ENCODE measurements at regions not wholly inside any gene's neighbourhood (a gene's known extent, or its start where the extent isn't known, plus 50 kb on each side); places are given as distances from the start of the nearest gene placed in this dataset.

DNA sequence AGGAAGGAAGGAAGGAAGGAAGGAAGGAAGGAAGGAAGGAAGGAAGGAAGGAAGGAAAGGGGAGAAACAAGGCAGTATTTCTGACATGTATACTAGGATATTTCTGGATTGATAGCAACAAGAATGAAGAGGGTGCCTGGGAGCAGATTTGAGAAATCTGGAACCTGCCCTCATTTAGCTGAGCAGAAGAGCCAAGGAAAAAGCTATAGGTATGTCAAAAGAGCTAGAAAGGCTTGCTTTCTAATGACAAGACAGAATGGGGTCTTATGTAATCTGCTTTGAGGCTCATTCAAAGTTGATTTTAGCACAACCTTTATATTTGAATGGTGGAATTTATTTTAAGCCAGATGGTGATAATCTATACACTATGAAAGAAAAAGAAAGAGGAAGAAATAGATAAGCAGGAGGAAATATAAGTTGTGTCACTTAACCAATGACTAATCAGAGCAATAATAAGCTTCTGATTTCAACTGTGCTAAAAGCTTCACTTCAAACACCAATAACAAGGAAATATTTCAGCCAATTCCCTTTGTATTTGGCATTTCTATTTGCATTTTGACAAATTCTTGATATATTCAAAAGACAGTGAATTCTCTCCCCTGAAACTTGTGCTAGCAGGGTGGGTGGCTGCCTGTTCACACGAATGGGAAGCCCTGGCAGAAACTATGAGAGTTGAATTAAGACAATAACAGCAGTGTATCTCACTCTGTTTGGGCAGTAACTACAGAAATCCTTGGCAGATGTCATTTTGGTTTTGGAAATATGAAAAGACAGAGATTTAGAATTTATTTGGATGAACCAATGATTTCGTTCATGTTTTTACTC is 76.3 kb upstream of the FLRT2 start:
- DNase-seq (ENCODE audit: low spot score): no peak
- TF ChIP-seq, protein P1, sequence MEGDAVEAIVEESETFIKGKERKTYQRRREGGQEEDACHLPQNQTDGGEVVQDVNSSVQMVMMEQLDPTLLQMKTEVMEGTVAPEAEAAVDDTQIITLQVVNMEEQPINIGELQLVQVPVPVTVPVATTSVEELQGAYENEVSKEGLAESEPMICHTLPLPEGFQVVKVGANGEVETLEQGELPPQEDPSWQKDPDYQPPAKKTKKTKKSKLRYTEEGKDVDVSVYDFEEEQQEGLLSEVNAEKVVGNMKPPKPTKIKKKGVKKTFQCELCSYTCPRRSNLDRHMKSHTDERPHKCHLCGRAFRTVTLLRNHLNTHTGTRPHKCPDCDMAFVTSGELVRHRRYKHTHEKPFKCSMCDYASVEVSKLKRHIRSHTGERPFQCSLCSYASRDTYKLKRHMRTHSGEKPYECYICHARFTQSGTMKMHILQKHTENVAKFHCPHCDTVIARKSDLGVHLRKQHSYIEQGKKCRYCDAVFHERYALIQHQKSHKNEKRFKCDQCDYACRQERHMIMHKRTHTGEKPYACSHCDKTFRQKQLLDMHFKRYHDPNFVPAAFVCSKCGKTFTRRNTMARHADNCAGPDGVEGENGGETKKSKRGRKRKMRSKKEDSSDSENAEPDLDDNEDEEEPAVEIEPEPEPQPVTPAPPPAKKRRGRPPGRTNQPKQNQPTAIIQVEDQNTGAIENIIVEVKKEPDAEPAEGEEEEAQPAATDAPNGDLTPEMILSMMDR (IDR thresholded peaks at IDR 0.05; ENCODE audit: borderline replicate concordance, control extremely low read depth, extremely low read depth, insufficient read depth, missing control alignments): no peak
- in situ Hi-C loops (cut with MboI; ENCODE audit: low sequenced_read_pairs, unreplicated experiment): no loop called here

DNA sequence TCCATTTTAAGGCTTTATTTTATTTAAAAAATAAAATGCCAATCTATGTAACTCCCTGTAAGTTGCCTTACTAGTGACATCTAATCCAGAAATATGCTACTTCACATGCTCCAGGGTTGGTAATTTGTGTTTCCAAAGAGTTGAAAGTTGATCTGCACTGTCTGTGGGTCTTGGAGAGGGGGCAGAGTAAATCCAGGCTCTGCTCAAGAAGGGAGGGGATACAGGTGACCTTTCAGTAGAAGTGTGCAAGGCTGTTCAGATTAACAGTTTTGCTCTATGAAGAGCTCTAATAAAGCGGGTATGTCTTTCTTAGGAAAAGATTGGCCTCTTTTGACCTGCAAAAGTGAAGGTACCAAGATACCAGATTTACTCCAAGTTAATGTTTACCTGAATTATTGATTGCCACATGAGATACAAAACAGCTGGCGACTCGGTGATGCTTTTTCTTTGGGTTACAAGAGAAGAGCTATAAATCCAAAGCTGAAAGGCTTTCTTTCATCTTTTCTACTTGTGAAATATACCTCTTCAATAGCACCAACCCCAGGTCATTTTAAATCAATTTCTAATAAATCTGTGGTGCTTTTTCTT is 75.6 kb upstream of the FLRT2 start:
- TF ChIP-seq, protein P1 (IDR thresholded peaks at IDR 0.05; ENCODE audit: borderline replicate concordance, control extremely low read depth, extremely low read depth, insufficient read depth, missing control alignments): no peak
- no peak for DNase-seq (ENCODE audit: low spot score)
- in situ Hi-C loops (cut with MboI; ENCODE audit: low sequenced_read_pairs, unreplicated experiment): no loop called here

DNA sequence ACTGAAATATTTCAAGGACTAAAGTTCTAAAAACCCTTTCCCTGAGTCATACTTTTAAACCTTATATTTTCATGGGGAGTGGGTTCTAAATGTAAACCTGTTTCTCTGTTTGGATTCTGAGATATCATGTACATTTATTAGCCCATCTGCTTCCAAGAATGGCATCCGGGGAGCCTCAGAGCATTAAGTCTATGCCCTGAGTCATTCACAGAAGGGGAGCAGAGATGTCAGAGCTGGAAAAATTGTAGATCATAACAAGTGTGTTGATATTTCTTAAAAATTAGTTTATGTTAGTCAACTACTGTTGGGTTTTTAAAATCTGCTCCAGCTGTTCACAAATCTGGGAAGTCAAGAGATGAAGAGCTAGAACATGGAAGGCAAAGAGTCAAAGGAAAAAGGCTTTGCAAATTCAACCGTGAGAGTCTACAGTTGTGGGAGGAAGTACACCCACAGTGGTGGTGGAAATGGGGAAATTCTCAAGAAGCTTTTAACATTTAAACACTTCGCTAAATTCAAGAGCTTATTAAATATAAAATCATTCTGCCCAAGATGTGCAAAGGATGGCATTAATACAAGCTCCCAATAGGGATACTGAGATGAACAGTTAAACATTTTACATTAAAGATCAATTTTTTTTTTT is 70.5 kb upstream of the FLRT2 start:
- DNase-seq (ENCODE audit: low spot score): no peak
- TF ChIP-seq, protein P1 (IDR thresholded peaks at IDR 0.05; ENCODE audit: borderline replicate concordance, control extremely low read depth, extremely low read depth, insufficient read depth, missing control alignments): no peak
- in situ Hi-C loops (cut with MboI; ENCODE audit: low sequenced_read_pairs, unreplicated experiment): no loop called here

DNA sequence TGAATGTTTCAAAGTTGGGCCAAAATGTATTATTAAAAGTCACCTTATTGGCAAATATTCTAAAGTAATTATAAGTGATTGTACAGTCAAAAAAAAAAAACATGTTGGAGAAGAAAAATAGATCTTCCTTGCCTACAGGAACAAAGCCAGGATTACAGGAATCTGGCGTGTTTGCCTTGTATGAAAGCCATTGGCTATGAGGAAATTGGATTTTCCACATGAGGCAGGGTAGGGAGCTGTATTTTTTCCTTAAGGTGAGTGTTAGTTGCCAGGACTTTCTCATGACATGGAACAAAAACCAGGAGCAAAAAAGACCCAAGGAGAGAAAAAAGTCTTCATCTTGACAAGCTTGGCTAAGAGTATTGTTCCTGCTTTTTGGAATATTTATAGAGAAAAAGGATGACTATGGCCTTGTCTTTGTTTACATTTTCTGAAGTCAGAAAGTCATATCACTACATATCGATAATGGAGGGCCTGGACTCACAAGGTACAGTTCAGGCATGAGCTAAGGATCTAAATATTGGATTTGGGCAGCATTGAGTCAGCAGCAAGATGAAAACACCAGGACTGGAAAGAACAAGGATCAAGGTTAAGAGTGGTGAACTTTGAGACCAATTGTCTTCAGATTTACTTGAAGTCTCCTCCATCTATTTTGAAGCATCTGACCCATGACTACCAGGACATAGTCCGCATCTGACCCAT is 68.4 kb upstream of the FLRT2 start:
- TF ChIP-seq, protein P1 (IDR thresholded peaks at IDR 0.05; ENCODE audit: borderline replicate concordance, control extremely low read depth, extremely low read depth, insufficient read depth, missing control alignments): no peak
- in situ Hi-C loops (cut with MboI; ENCODE audit: low sequenced_read_pairs, unreplicated experiment): no loop called here
- no peak for DNase-seq (ENCODE audit: low spot score)

DNA sequence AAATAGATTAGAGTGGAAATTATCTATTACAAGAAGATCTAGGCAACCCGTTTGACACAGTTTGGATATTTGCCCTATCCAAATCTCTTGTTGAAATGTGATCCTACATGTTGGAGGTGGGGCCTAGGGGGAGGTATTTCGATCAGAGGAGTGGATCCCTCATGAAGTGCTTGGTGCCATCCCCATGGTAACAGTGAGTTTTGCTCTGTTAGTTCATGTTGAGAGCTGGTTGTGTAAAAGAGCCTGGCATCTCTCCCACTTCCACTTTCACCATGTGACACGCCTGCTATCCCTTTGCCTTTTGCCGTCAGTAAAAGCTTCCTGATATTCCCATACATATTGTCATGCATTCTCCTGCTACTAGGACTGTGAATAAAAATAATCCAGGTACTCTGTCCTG is 66.4 kb upstream of the FLRT2 start:
- in situ Hi-C loops (cut with MboI; ENCODE audit: low sequenced_read_pairs, unreplicated experiment): no loop called here
- TF ChIP-seq, protein P1 (IDR thresholded peaks at IDR 0.05; ENCODE audit: borderline replicate concordance, control extremely low read depth, extremely low read depth, insufficient read depth, missing control alignments): no peak
- DNase-seq (ENCODE audit: low spot score): no peak

DNA sequence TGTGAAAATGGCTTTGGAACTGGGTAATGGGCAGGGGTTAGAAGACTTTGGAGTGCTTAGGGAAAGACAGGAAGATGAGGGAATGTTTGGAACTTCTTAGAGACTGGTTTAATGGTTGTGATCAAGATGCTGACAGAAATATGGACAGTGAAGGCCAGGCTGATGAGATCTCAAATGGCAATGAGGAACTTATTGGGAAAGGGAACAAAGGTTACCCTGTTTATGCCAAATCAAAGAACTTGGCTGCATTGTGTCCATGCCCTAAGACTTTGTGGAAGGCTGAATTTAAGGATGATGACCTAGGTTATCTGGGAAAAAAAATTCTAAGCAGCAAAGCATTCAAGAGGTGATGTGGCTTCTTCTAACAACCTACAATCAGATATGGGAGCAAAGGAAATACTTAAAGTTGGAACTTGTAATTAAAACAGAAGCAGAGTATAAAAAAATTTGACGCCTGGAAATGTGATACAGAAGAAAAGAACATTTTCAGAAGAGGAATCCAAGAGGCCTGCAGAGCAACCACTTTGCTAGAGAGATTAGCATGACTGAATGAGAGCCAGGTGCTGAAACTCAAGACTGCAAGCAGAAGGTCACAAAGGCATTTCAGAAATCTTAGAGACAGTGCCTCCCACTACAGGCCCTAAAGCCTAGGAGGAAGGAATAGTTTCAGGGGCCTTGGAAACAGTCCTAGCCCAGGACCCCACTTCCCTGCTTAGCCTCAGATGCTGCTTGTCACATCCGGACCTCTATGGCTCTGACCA is 65.6 kb upstream of the FLRT2 start:
- in situ Hi-C loops (cut with MboI; ENCODE audit: low sequenced_read_pairs, unreplicated experiment): no loop called here
- TF ChIP-seq, protein P1 (IDR thresholded peaks at IDR 0.05; ENCODE audit: borderline replicate concordance, control extremely low read depth, extremely low read depth, insufficient read depth, missing control alignments): no peak
- DNase-seq (ENCODE audit: low spot score): no peak

Data from GM13976 (cell line).